Type B pancreatic cell (in vitro differentiated cells): ENCODE measurements at regions not wholly inside any gene's neighbourhood (a gene's known extent, or its start where the extent isn't known, plus 50 kb on each side); places are given as distances from the start of the nearest gene placed in this dataset.
"Not testable (repeated sequence)": the region's sequence is repeated elsewhere in the genome, so short reads cannot be mapped to it uniquely, and the experiment has no call there.

Experiments used
- DNase-seq: peaks from one replicate; pipeline ENCODE4 v3.0.0; 2021; ENCODE audit warnings: mixed read lengths; ENCODE audit not compliant: unreplicated experiment; ENCODE audit errors: extremely low spot score
- H3K27ac Mint-ChIP-seq: 2 replicates; pipeline ENCODE4 v1.8.0; 2021; ENCODE audit warnings: mild to moderate bottlenecking, mixed read lengths
- H3K27me3 Mint-ChIP-seq: 2 replicates; pipeline ENCODE4 v1.8.0; 2021; ENCODE audit warnings: mixed read lengths
- H3K36me3 Mint-ChIP-seq: 2 replicates; pipeline ENCODE4 v1.8.0; 2021; ENCODE audit warnings: mixed read lengths
- H3K4me1 Mint-ChIP-seq: one replicate; pipeline ENCODE4 v1.8.0; 2021; ENCODE audit warnings: mixed read lengths; ENCODE audit not compliant: unreplicated experiment
- H3K4me3 Mint-ChIP-seq: 2 replicates; pipeline ENCODE4 v1.8.0; 2021; ENCODE audit warnings: mild to moderate bottlenecking, mixed read lengths
- H3K9me3 Mint-ChIP-seq: 2 replicates; pipeline ENCODE4 v1.8.0; 2021; ENCODE audit warnings: mixed read lengths
- CTCF ChIP-seq: fragments of 200-600 bp; sonication (generic); conservative IDR thresholded peaks from 2 replicates; pipeline ENCODE4 v1.5.0; 2021; ENCODE audit warnings: antibody characterized with exemption, mild to moderate bottlenecking

- TF ChIP-seq CTCF = no peak
- Mint-ChIP-seq H3K27ac (no peak overlapping the region), H3K4me1 (no peaks in the 10 kb centered on the region), H3K4me3 (no peak overlapping the region), H3K36me3 (no peaks in the 10 kb centered on the region), H3K9me3 (no peaks in the 10 kb centered on the region), H3K27me3 (no peaks in the 10 kb centered on the region)
- no peak for DNase-seq
Measured at GRCh38 chr2:116820986-116821385, 993.5 kb upstream of the DDX18 start.

- H3K27me3 Mint-ChIP-seq, H3K4me3 Mint-ChIP-seq, H3K4me1 Mint-ChIP-seq, H3K36me3 Mint-ChIP-seq, H3K27ac Mint-ChIP-seq, DNase-seq, H3K9me3 Mint-ChIP-seq: not testable (repeated sequence)
Measured at GRCh38 chr2:116829543-116829942, 984.9 kb upstream of the DDX18 start.

- H3K4me1 Mint-ChIP-seq = no peaks in the 10 kb centered on the region
- no peak for TF ChIP-seq CTCF
- no peaks in the 10 kb centered on the region for H3K27me3 Mint-ChIP-seq
- no peak for DNase-seq
- H3K4me3 Mint-ChIP-seq = no peak overlapping the region
- no peaks in the 10 kb centered on the region for H3K36me3 Mint-ChIP-seq
- no peaks in the 10 kb centered on the region for H3K9me3 Mint-ChIP-seq
- H3K27ac Mint-ChIP-seq = no peak overlapping the region
Measured at GRCh38 chr2:116832148-116832547, 982.3 kb upstream of the DDX18 start.

- TF ChIP-seq CTCF = no peak
- H3K27me3 Mint-ChIP-seq = no peaks in the 10 kb centered on the region
Measured at GRCh38 chr2:116833052-116833451, 981.4 kb upstream of the DDX18 start.

GRCh38 chr2:116842164-116842563 is 972.3 kb upstream of the DDX18 start:
- Mint-ChIP-seq H3K27ac (no peak overlapping the region), H3K9me3 (no peaks in the 10 kb centered on the region), H3K36me3 (no peaks in the 10 kb centered on the region), H3K27me3 (no peaks in the 10 kb centered on the region), H3K4me1 (no peaks in the 10 kb centered on the region), H3K4me3 (no peak overlapping the region)
- no peak for DNase-seq
- no peak for TF ChIP-seq CTCF

More at GRCh38 chr2:116833052-116833451, 981.4 kb upstream of the DDX18 start:
- Mint-ChIP-seq H3K36me3 (no peaks in the 10 kb centered on the region), H3K9me3 (no peaks in the 10 kb centered on the region), H3K27ac (no peak overlapping the region), H3K4me3 (no peak overlapping the region), H3K4me1 (no peaks in the 10 kb centered on the region)
- no peak for DNase-seq

- Mint-ChIP-seq H3K27me3 (no peaks in the 10 kb centered on the region), H3K4me1 (no peaks in the 10 kb centered on the region)
Measured at GRCh38 chr2:116859708-116860107, 954.8 kb upstream of the DDX18 start.

More at GRCh38 chr2:116859708-116860107, 954.8 kb upstream of the DDX18 start:
- H3K27ac Mint-ChIP-seq = no peak overlapping the region
- no peaks in the 10 kb centered on the region for H3K36me3 Mint-ChIP-seq
- TF ChIP-seq CTCF = no peak
- no peak overlapping the region for H3K4me3 Mint-ChIP-seq
- DNase-seq = no peak
- H3K9me3 Mint-ChIP-seq = peaks cover 15% of the 10 kb centered on the region
